HG02885 (cell line): ENCODE measurements at regions not wholly inside any gene's neighbourhood (a gene's known extent, or its start where the extent isn't known, plus 50 kb on each side); places are given as distances from the start of the nearest gene placed in this dataset.
"Not testable (repeated sequence)": the region's sequence is repeated elsewhere in the genome, so short reads cannot be mapped to it uniquely, and the experiment has no call there.

Experiments used
- ATAC-seq: cut with Tn5 transposase; IDR thresholded peaks from one replicate; pipeline ENCODE4 v1.9.1; 2021; ENCODE audit warnings: mild to moderate bottlenecking; ENCODE audit not compliant: unreplicated experiment, poor library complexity

DNA sequence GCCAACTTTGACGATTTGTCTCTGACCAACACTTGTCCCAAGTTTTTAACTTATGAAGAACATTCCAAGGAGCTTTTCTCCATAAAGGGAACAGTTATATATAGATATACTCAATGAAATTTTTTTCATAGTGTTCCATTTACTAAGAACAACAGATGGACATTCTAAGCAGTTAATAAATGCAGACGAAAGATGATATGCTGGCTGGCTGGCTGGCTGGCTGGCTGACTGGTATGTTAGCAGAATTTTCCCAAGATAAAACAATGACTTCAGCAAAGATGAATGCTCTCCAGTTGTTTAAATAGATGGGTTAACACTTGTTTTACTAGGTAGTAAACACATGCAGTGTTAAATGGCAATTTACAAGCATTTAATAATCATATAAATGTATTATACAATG, 62.2 kb downstream of the SPANXN3 start:
- no peak for ATAC-seq

DNA sequence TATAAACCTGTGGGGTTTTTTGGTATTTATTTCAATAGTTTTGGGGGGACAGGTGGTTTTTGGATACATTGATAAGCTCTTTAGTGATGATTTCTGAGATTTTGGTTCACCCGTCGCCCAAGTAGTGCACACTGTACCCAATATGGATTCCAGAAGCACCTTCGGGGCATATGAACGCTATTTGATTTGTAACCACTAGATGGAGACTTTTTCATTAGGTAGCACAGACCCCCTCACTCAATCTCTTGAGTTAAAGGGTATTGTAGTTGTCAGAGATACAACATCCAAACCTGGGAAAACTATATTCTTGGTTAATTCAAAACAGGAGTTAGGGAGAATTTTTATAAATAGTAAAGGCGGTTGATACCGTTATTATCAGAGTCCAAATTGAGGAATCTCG, 79.8 kb downstream of the SPANXN3 start:
- no peak for ATAC-seq

DNA sequence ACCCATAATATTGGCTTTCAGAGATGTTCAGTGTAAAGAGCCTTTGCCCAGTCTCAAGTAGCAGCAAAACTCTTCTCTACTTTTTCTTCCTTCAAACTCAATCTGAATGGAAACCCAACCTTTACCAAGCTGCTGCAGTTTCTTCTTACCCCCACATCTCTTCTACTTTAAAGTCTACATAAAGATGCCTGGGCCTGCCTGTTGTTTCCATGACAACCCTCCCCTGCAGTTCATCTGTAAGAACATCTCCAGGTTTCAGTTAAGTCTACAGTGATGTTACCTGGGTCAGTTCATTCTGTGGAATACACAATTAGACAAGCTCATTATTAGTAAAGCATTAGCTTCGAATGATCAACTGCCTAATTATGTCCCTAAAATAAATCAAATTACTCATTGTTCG, 81.4 kb downstream of the SPANXN3 start:
- no peak for ATAC-seq

DNA sequence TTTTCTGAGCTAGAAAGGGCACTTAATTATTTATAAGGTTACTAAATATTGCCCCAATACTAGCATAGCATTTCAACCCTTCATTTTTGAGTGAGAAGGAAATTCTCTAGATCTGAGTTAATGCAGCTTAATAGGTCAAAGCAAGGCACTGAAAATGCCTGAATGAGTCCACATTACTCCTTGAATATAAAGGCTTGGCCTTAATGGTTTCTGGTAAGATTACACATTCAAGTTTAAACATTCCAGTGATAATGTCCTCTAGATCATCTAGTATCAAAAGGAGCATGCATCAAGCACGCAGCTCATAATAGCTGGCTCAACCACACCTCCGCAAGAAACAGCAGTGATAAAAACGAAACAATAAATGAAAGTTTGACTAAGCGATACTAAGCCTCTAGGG, 87.5 kb downstream of the SPANXN3 start:
- ATAC-seq: no peak

DNA sequence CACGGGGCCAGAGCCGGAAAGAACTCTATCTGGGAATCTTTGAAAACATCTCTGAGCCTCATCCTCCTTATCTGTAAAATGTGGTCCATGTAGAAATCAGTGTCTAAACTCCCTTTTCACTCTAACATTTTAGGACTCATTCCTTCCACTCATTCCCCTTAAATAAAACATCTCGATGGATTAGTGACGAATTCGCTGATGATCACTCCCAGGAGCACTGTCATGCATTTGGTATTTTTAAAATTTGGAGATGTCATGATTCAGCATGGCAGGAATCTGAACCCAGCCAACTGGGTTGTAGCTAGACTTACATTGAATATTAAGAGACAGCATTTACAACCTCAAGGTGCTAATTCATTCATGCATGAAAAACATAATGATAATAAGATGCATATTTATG, 88.1 kb downstream of the SPANXN3 start:
- no peak for ATAC-seq

DNA sequence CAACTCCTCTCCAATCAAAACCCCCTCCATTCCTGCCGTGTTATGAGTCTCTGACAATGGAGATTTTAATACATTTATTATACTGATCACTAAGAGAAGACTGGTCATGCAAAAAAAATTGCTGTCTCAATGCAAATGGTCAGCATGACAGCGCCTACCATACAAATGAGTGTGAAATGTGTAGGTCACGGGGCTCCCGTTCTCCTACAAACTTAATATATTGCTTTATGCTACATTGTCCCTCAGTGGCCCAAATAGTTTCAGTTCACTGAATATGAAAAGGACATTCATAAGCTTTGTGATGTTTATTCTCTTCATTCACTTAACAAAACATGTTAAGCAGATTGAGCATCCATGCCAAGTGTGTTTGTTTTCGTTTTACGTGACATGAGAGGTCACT, 116.1 kb downstream of the SPANXN3 start:
- ATAC-seq: no peak

DNA sequence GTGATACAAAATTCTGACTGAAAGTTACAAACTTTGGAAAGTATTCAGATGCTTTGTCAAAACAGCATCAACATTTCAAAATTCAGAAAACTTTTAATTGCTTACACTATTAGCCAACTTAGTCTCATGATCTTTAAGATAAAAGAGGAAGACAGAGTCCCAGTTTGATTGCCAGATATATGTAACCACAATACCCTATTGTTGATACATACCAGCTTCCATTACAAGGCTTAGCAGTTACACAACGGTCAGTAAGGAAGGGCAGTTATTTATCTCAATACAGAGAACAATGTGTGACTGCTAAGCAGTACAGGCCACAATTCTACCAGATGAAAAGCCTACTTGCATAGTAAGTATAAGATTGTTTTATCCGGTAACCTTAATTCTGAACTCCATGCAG, 138.4 kb downstream of the SPANXN3 start:
- no peak for ATAC-seq

DNA sequence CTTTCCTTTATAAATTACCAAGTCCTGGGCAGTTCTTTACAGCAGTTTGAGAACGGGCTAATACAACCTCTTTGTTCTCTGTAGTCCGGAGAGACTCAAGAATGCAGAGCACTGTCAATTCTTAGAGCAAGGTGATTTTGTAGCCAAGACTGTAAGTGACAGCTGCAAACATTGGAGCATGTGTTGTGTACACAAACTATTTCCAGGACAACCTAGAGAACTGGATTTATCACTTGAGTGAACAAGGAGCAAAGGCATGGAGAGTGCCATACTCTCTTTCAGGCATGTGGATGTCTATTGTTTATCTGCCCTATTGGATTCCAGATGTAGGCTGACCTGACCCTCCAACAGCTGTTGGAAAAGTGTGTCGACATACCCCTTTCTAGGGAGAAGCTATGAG, 153.9 kb downstream of the SPANXN3 start:
- no peak for ATAC-seq

DNA sequence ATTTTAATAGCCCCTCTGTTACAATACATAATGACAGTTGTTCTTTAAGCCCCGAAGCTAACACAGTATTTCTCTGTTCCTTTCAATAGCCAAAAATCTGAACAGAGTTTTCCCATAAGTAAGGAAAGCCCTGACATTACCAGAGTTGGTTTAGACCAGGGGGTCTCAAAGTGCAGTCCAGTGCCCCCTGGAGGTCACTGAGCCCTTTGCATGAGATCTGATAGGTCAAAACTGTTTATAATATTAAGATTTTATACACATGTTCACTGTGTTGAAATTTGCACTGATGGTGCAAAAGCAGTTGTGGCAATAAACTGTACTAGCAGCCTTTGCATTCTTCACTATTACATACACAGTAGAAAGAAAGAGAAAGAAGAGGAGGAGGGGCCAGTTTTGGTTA, 177.1 kb downstream of the SPANXN3 start:
- no peak for ATAC-seq

DNA sequence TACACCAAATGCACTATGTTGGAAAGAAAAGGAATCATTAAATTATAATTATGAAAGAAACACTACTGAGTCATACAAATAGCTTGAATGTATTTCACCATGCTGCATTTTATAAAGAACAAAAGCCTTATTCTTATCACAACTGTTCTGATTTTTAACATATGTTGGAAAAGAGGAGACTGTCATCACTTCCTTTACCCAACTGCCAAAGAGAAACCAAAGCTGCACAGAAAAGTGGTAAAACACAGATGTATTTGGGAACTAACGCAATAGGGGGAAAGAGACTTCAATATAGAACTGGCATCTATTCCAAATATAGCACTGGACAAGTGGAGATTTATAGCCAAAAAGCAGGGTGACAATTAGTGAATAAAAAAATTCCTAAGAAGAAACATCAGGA, 181.0 kb downstream of the SPANXN3 start:
- ATAC-seq: no peak

DNA sequence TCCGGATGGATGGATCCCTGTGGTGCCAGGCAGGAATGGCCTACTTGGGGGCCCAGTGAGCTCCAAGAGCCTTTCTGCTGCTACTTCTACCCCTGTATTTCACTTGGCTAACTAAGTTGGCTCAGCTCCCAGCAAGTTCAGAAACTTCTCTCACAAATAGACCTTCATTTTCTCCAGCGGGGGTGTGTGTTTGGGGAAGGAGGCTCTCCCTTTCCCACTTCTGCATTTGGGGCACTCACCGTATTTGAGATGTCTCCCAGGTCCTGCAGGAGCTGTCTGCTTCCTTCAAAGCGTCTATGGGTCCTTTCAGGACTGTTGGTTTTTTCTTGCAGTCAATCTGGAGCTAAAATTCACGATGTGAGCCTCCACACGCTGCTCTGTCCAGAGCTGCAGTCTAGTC, 197.7 kb downstream of the SPANXN3 start:
- ATAC-seq: no peak

DNA sequence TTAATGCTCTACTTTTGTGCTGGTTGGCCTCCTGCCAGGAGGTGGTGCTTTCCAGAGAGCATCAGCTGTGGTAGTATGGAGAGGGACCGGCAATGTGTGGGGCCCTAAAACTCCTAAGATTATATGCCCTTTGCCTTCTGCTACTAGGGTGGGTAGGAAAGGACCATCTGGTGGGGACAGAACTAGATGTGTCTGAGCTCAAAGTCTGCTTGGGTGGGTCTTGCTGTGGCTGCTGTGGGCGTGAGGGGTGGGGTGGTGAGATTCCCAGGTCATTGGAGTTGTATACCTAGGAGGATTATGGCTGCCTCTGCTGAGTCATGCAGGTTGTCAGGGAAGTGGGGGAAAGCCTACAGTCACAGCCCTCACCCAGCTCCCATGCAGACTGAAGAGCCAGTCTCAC, 198.4 kb downstream of the SPANXN3 start:
- ATAC-seq: not testable (repeated sequence)

DNA sequence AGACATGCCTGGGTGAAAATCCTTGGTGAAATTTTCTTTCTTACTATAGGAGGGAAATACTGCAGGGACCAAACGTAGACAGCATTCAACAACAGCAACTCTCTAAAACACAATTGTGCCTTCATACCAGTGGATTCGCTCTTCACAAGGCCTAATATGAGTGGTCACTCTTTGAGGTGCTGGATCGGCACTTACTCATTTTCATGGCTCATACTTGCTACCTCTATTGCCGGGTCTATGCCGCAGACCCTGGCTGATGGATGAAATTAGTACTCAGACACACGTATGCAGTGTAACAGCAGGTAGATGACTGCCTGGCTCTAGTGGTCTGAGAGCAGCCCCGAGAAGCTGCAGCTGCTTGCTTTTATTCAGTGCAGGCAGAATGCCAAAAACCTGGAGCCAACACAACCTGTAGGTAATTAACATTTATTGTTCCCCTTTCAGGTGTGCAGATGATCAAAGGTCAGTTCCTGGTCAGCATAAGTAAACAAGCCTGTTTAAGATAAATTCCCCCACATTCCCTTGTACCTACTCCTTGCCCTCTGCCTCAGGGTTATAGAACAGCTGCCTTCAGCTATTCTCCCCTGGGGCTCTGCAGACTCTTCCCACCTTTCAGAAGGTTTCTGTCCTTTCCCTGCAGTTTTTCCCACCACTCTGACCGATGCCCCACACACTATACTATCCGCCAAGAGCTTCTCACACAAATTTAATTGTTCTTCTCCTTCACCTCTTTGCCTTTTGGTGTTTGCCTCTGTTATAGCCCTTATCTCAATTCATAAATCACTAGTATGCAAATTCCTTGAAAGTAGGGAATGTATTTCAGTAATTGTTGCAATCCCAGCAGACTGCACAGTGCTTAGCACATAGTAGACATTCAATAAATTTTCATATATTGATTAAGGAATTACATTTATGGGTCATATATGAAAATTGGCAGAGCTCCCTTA, 210.0 kb downstream of the SPANXN3 start:
- no peak for ATAC-seq

DNA sequence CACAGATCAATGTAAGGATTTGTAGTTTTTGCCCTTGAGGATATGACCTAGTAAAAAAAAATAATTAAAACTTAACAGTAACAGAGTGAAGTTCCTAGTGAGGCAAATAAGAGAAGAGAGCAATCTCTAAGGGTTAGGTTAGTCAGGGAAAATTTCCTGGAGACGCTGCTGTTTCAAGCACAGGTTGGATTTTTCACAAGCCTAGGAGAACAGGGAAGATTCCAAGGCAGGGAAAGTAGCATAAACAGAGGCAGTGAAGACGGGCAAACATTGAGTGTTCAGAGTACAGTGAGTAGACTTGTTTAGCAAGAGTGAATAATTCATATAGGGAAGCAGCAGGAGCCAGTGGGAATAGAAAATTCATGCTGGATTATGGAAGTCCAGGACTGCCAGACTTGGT, 212.8 kb downstream of the SPANXN3 start:
- ATAC-seq: no peak

DNA sequence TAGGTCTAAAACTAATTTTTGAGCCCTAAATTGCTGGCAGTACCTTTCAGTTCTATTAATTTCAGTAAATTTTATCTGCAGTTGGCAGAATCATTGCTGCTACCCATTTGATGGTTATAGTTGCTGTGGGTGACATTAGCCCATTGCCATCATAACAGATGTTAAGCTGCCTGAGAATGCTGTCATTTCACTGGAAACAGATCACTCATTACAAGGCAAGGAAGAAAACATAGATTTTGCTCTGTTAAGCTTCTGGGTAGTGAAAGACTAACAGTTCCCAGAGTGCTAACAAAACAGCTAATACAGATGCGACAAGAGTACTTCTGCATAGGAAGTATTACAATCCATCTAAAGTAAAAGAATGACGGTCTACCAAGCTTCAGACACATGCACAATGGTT, 213.2 kb downstream of the SPANXN3 start:
- ATAC-seq: no peak

DNA sequence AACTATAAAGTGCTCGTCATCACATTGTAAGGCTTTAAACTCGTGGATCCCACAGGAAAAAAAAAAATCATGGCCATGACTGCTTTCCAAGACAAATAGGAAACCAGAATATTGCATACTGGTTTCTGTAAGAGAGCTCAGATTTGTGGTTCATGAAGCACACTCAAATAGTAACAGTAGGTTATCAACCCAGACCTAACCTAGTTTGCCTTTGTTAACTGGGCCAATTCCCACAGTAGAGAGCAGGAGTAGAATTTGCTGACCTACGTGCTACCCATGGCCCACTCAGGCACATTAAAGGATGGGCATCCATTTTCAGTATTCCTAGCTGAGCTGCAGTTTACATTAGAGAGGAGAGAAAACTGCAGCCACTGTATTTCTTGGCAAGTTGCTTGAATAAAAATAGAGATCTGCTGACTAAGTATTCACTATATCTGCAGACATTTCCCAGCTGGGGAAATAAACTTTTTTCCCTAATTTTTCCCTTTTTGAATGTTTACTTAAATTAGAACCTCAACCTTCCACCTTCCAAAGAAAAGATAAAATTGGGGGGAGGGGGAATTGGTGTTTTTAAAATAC, 218.5 kb downstream of the SPANXN3 start:
- no peak for ATAC-seq

DNA sequence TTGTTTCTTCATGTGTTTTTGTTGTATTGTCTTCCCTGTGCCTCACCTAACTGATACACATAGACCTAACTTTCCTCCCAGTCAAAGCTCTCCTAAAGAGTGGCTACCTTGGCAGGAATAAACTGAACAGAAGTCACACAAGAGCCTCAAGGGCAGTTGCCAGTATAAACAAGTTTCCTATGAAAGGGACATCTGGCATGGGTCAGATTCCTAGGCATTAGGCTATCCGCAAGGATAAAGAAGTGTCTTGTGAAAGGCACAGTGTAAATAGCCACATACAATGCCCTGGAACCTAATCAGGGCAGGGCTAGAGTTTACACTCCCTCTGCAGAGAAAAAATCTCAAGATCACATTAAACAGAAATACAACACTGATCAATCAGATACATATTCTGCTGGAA, 220.8 kb downstream of the SPANXN3 start:
- no peak for ATAC-seq

DNA sequence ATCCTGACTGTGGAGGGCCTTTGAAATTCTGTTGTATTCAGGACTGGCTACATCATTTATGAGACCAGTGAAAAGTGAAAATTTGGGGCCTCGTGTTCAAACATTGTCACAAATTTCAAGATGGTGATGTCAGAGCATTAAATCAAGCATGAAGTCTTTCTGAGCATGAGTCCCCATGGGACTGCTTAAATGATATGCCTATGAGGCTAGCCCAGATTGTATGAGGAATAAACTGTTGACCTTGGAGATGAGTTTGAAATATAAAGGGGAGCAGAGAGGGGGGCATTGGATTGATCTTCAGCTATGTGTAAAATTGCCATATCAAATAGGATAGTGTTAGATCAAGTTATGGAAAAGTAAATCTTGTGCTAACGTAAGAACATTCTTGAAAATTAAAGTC, 230.0 kb downstream of the SPANXN3 start:
- no peak for ATAC-seq

DNA sequence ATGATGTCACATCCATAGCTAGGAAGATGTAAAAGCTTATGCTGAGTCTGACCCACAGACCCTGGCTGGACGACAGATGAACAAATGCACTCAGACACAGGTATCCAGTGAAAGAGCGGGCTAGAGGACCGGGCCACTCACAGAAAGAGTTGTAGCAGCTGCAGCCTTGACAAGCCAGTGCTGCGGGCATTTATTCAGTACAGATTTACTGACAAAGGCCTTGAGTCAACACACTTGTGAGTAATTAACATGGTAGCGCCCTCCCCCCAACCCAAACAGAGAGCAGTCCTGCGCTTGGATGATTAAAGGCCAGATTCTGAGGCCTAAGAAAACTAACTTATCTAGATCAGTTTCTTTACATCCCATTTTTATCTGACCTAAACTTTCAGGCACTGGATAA, 244.6 kb downstream of the SPANXN4 start:
- no peak for ATAC-seq

DNA sequence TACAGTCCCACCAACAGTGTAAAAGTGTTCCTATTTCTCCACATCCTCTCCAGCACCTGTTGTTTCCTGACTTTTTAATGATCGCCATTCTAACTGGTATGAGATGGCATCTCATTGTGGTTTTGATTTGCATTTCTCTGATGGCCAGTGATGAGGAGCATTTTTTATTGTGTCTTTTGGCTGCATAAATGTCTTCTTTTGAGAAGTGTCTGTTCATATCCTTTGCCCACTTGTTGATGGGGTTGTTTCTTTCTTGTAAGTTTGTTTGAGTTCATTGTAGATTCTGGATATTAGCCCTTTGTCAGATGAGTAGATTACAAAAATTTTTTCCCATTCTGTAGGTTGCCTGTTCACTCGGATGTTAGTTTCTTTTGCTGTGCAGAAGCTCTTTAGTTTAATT, 218.9 kb downstream of the SPANXN4 start:
- ATAC-seq: not testable (repeated sequence)

DNA sequence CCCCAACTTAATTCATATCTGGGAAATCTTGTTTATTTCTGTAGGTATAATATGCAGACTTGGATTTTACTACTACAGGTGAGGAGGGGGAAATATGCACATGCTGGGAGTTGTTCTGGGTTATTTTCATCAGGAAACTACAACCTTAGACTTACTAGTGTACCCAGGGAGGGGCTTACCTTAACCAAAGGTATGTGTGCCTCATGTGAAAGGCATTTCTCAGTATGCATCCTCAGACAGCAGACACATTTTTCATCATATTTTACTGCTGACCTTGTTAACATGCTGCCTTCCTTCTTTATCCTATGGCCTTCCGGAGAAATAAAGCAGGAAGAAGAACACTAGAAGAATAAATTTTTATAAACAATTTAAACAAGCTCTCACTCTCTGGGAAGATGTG, 214.9 kb downstream of the SPANXN4 start:
- no peak for ATAC-seq

DNA sequence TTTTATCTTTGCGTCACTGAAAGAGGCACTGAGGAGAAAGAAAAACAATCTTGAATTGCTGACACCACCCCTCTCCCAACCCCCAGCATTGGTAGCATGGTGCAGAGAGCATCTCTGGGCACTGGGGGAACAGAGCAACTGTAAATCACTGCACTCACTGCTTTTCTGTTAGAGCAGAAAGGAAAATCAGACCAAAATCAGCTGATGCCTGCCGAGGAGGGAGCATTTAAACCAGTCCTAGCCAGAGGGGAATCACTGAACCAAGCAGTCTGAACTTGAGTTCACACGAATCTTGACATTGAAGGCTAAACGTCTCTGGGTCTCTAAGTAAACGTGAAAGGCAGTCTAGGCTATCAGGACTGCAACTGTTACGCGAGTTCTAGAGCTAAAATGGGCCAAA, 205.8 kb downstream of the SPANXN4 start:
- no peak for ATAC-seq
